HepG2 (cell line): ENCODE measurements at regions not wholly inside any gene's neighbourhood (a gene's known extent, or its start where the extent isn't known, plus 50 kb on each side); places are given as distances from the start of the nearest gene placed in this dataset.

Source experiments
- ATAC-seq: fragments of 200-7000 bp; cut with Tn5 transposase; 3 replicates; pipeline ENCODE4 v1.9.1; 2020; ENCODE audit warnings: mild to moderate bottlenecking, moderate library complexity
- BruUV-seq: library from RNA; stranded (reverse); fragments of 400-500 nt; replicated peaks from 2 replicates; lab custom pipeline; 2021; lab: Mats Ljungman, UMichigan
- CTCF ChIA-PET: fragments of 300-600 bp; formaldehyde crosslinking; extraction: SDS; loops from one replicate; lab custom pipeline; 2021; ENCODE audit warnings: low total read pairs, inconsistent platforms, low intra/inter-chr PET ratio; lab: Yijun Ruan, JAX
- POLR2A ChIA-PET: fragments of 350-600 bp; sonication (Branson Sonifier 250); formaldehyde crosslinking; loops from one replicate; lab custom pipeline; 2020; ENCODE audit warnings: antibody characterized with exemption, inconsistent platforms; lab: Yijun Ruan, JAX
- DNase-seq: peaks from one replicate; pipeline ENCODE4 v3.0.0-alpha.2; 2015; ENCODE audit warnings: low spot score
- FAIRE-seq: peaks from 3 replicates; lab custom pipeline; 2011; peaks lifted over from hg19 to GRCh38; lab: Jason Lieb, UNC
- H2AFZ ChIP-seq: one replicate; pipeline ENCODE4 v1.6.1; 2011; ENCODE audit warnings: low read length, inconsistent platforms
- H3K27ac ChIP-seq: fragments of 300-600 bp; 3 replicates; pipeline ENCODE4 v1.8.0; 2011; ENCODE audit warnings: mixed run types, mild to moderate bottlenecking, mixed read lengths, low read length, inconsistent platforms; ENCODE audit not compliant: insufficient read depth; ENCODE audit errors: extremely low read length
- H3K27me3 ChIP-seq, 2 experiments: fragments of 200-600 bp in 1 of 2; 2 replicates in 1 of 2; 3 replicates in 1 of 2; pipeline versions ENCODE4 v1.6.0 to v1.8.0; 2011; ENCODE audit warnings: low read length in 2 of 2, mild to moderate bottlenecking in 2 of 2, moderate library complexity in 2 of 2, inconsistent platforms in 1 of 2; ENCODE audit not compliant: insufficient read depth in 2 of 2, control insufficient read depth in 1 of 2
- H3K36me3 ChIP-seq, 2 experiments: fragments of 200-600 bp in 1 of 2; replicated peaks in 1 of 2; 2 replicates in 1 of 2; 3 replicates in 1 of 2; pipeline versions ENCODE4 v1.5.1 to v1.8.0; 2011; ENCODE audit warnings: low read length in 2 of 2, inconsistent platforms in 1 of 2; ENCODE audit not compliant: insufficient read depth in 2 of 2, control insufficient read depth in 1 of 2
- H3K4me1 ChIP-seq: 2 replicates; pipeline ENCODE4 v1.5.1; 2012; ENCODE audit warnings: low read length, inconsistent platforms; ENCODE audit not compliant: insufficient read depth
- H3K4me2 ChIP-seq: 2 replicates; pipeline ENCODE4 v1.6.0; 2011; ENCODE audit warnings: low read depth, low read length, inconsistent platforms
- H3K4me3 ChIP-seq, 3 experiments: fragments of 200-600 bp in 1 of 3; sonication (generic), shearing (Covaris generic) in 1 of 3; replicated peaks in 1 of 3; 2 replicates each; pipeline ENCODE4 v1.5.1; 2011 to 2016; ENCODE audit warnings: low read length in 3 of 3, inconsistent platforms in 2 of 3, low read depth in 2 of 3, mild to moderate bottlenecking in 2 of 3, control low read depth in 1 of 3, mixed read lengths in 1 of 3; ENCODE audit not compliant: insufficient read depth in 1 of 3
- H3K79me2 ChIP-seq: one replicate; pipeline ENCODE4 v1.6.1; 2011; ENCODE audit warnings: low read length, inconsistent platforms; ENCODE audit not compliant: insufficient read depth
- H3K9ac ChIP-seq: 2 replicates; pipeline ENCODE4 v1.6.0; 2011; ENCODE audit warnings: mild to moderate bottlenecking, low read depth, low read length, inconsistent platforms; ENCODE audit not compliant: insufficient read depth
- H3K9me3 ChIP-seq: 2 replicates; pipeline ENCODE4 v1.5.1; 2012; ENCODE audit warnings: mild to moderate bottlenecking, low read length
- H4K20me1 ChIP-seq: 2 replicates; pipeline ENCODE4 v1.6.0; 2011; ENCODE audit warnings: inconsistent platforms, mild to moderate bottlenecking, low read length, moderate library complexity; ENCODE audit not compliant: insufficient read depth
- CC2D1A ChIP-seq: sonication (generic); formaldehyde crosslinking; IDR thresholded peaks from 2 replicates; pipeline ENCODE4 v1.8.1; 2023; ENCODE audit warnings: mild to moderate bottlenecking, missing genetic modification reagents
- ELF3 ChIP-seq: IDR thresholded peaks from 2 replicates; pipeline ENCODE4 v1.6.1; 2016; ENCODE audit warnings: missing genetic modification reagents, missing compliant biosample characterization
- HMGA1 ChIP-seq: sonication (generic); formaldehyde crosslinking; conservative IDR thresholded peaks from 2 replicates; pipeline ENCODE4 v1.4.0; 2020; ENCODE audit warnings: missing genetic modification reagents
- KMT2B ChIP-seq: IDR thresholded peaks from 2 replicates; pipeline ENCODE4 v1.6.1; 2016; ENCODE audit warnings: missing genetic modification reagents, missing compliant biosample characterization
- MTF2 ChIP-seq: sonication (generic); formaldehyde crosslinking; IDR thresholded peaks from 2 replicates; pipeline ENCODE4 v1.5.0; 2020; ENCODE audit warnings: missing genetic modification reagents, borderline replicate concordance
- SNAPC5 ChIP-seq: sonication (generic); formaldehyde crosslinking; IDR thresholded peaks from 2 replicates; pipeline ENCODE4 v1.8.1; 2023; ENCODE audit warnings: mild to moderate bottlenecking, missing genetic modification reagents, borderline replicate concordance
- STAT6 ChIP-seq: sonication (generic); formaldehyde crosslinking; IDR thresholded peaks from 2 replicates; pipeline ENCODE4 v1.4.0; 2020; ENCODE audit warnings: missing genetic modification reagents, mild to moderate bottlenecking, borderline replicate concordance
- ZFX ChIP-seq: sonication (generic); formaldehyde crosslinking; IDR thresholded peaks from 2 replicates; pipeline ENCODE4 v1.4.0; 2020; ENCODE audit warnings: mild to moderate bottlenecking, low read depth, missing genetic modification reagents, moderate library complexity
- ZNF350 ChIP-seq: sonication (generic); formaldehyde crosslinking; IDR thresholded peaks from 2 replicates; pipeline ENCODE4 v1.4.0; 2020; ENCODE audit warnings: mild to moderate bottlenecking, low read depth, missing genetic modification reagents, borderline replicate concordance
- WGBS: methylation state at CpG from one replicate; pipeline ENCODE4 v1.1.6; 2017; ENCODE audit warnings: low lambda C conversion rate; 5-methylcytosine and 5-hydroxymethylcytosine counted together
- in situ Hi-C: cut with HindIII; loops from 2 replicates; pipeline ENCODE4 v1.10.0; 2017; ENCODE audit warnings: low pct_unique_long_range_greater_than_20kb; ENCODE audit not compliant: extremely low pct_ligation_motif_present
- intact Hi-C: fragments of 100-400 bp; cut with micrococcal nuclease; formaldehyde crosslinking; loops from one replicate; pipeline ENCODE4 v1.10.0; 2022; ENCODE audit not compliant: unreplicated experiment
- TF ChIP-seq, protein P1 (sequence below): sonication (generic); formaldehyde crosslinking; IDR thresholded peaks from 2 replicates; pipeline ENCODE4 v1.4.0; 2020; ENCODE audit warnings: missing genetic modification reagents
- TF ChIP-seq, protein P2 (sequence below): sonication (generic); formaldehyde crosslinking; IDR thresholded peaks from 2 replicates; pipeline ENCODE4 v1.9.0; 2021; ENCODE audit warnings: missing genetic modification reagents, borderline replicate concordance

DNA sequence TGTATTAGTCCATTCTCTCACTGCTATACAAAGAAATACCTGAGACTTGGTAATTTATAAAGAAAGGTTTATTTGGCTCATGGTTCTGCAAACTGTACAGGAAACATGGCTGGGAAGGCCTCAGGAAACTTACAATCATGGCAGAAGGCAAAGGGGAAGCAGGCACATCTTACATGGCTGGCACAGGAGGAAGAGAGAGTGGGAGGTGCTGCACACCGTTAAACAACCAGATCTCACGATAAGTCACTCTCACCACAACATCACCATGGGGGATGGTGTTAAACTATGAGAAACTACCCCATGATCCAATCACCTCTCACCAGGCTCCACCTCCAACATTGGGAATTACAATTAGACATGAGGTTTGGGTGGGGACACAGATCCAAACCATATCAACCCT is 191.8 kb upstream of the PLXNC1 start:
- no peak for FAIRE-seq
- H2AFZ ChIP-seq = no peak overlapping the region
- TF ChIP-seq KMT2B = no peak
- TF ChIP-seq, protein P1, sequence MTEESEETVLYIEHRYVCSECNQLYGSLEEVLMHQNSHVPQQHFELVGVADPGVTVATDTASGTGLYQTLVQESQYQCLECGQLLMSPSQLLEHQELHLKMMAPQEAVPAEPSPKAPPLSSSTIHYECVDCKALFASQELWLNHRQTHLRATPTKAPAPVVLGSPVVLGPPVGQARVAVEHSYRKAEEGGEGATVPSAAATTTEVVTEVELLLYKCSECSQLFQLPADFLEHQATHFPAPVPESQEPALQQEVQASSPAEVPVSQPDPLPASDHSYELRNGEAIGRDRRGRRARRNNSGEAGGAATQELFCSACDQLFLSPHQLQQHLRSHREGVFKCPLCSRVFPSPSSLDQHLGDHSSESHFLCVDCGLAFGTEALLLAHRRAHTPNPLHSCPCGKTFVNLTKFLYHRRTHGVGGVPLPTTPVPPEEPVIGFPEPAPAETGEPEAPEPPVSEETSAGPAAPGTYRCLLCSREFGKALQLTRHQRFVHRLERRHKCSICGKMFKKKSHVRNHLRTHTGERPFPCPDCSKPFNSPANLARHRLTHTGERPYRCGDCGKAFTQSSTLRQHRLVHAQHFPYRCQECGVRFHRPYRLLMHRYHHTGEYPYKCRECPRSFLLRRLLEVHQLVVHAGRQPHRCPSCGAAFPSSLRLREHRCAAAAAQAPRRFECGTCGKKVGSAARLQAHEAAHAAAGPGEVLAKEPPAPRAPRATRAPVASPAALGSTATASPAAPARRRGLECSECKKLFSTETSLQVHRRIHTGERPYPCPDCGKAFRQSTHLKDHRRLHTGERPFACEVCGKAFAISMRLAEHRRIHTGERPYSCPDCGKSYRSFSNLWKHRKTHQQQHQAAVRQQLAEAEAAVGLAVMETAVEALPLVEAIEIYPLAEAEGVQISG = no peak
- TF ChIP-seq, protein P2, sequence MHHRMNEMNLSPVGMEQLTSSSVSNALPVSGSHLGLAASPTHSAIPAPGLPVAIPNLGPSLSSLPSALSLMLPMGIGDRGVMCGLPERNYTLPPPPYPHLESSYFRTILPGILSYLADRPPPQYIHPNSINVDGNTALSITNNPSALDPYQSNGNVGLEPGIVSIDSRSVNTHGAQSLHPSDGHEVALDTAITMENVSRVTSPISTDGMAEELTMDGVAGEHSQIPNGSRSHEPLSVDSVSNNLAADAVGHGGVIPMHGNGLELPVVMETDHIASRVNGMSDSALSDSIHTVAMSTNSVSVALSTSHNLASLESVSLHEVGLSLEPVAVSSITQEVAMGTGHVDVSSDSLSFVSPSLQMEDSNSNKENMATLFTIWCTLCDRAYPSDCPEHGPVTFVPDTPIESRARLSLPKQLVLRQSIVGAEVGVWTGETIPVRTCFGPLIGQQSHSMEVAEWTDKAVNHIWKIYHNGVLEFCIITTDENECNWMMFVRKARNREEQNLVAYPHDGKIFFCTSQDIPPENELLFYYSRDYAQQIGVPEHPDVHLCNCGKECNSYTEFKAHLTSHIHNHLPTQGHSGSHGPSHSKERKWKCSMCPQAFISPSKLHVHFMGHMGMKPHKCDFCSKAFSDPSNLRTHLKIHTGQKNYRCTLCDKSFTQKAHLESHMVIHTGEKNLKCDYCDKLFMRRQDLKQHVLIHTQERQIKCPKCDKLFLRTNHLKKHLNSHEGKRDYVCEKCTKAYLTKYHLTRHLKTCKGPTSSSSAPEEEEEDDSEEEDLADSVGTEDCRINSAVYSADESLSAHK (CRISPR knock-in tag) = no peak
- no peak for TF ChIP-seq STAT6 (CRISPR knock-in tag)
- TF ChIP-seq ZNF350 (CRISPR knock-in tag) = no peak
- TF ChIP-seq ELF3 (CRISPR knock-in tag) = no peak
- no peak for TF ChIP-seq ZFX (CRISPR knock-in tag)
- TF ChIP-seq MTF2 (CRISPR knock-in tag) = no peak
- no peak for TF ChIP-seq SNAPC5 (CRISPR knock-in tag)
- TF ChIP-seq CC2D1A (CRISPR knock-in tag) = no peak
- TF ChIP-seq HMGA1 (CRISPR knock-in tag) = no peak
- TF ChIP-seq, all 625 proteins: peak for 0
- H3K4me3 ChIP-seq = no peak overlapping the region
- CTCF ChIA-PET = no interaction called here
- POLR2A ChIA-PET = no interaction called here
- no peak for DNase-seq
- H3K36me3 ChIP-seq = no peaks in the 10 kb centered on the region
- in situ Hi-C loops (no loop called here), intact Hi-C loops (no loop called here)
- no peak overlapping the region for H3K4me2 ChIP-seq
- 8% methylated on average over 2 of the region's 2 CpGs for WGBS
- no peaks in the 10 kb centered on the region for H3K4me1 ChIP-seq
- no peaks in the 10 kb centered on the region for H4K20me1 ChIP-seq
- no peaks in the 10 kb centered on the region for H3K9me3 ChIP-seq
- no peak overlapping the region for H3K27ac ChIP-seq
- ATAC-seq = no peak
- BruUV-seq = no TSS peak
- no peaks in the 10 kb centered on the region; a peak in 1 of 5 replicates for H3K27me3 ChIP-seq
- no peaks in the 10 kb centered on the region for H3K79me2 ChIP-seq
- no peak overlapping the region for H3K9ac ChIP-seq
